ENCODE measurements at regions not wholly inside any gene's neighbourhood (a gene's known extent, or its start where the extent isn't known, plus 50 kb on each side); places are given as distances from the start of the nearest gene placed in this dataset.

DNA sequence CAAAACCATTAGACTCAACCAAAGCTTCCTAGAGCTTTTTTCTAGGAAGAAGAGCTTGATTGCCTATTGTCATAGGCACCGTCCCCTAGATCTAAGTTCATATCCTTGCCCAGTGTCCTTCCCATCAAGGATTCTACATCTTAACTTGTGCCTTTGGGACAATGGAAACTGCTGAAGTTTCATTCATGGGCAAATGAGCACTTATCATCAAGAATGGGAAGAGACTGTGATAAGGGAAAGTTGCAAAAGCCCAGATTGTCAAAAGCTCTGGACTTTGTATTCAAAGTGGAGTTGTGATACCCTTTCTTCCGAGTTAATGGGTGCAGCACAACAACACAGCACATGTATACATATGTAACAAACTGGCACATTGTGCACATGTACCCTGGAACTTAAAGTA lies 503.0 kb upstream of the KLHL29 start:
- no peaks in the 10 kb centered on the region for H3K4me1 ChIP-seq
- intact Hi-C loops (cut with DNase I; ENCODE audit: low total_unique reads) = no loop called here
- TF ChIP-seq, protein P1, sequence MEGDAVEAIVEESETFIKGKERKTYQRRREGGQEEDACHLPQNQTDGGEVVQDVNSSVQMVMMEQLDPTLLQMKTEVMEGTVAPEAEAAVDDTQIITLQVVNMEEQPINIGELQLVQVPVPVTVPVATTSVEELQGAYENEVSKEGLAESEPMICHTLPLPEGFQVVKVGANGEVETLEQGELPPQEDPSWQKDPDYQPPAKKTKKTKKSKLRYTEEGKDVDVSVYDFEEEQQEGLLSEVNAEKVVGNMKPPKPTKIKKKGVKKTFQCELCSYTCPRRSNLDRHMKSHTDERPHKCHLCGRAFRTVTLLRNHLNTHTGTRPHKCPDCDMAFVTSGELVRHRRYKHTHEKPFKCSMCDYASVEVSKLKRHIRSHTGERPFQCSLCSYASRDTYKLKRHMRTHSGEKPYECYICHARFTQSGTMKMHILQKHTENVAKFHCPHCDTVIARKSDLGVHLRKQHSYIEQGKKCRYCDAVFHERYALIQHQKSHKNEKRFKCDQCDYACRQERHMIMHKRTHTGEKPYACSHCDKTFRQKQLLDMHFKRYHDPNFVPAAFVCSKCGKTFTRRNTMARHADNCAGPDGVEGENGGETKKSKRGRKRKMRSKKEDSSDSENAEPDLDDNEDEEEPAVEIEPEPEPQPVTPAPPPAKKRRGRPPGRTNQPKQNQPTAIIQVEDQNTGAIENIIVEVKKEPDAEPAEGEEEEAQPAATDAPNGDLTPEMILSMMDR (IDR thresholded peaks at IDR 0.05) = no peak
- no peaks in the 10 kb centered on the region for H3K36me3 ChIP-seq
- no peaks in the 10 kb centered on the region for H3K27me3 ChIP-seq
- DNase-seq = no peak
- no peak overlapping the region for H3K27ac ChIP-seq
- H3K4me3 ChIP-seq = no peak overlapping the region
- no peaks in the 10 kb centered on the region for H3K9me3 ChIP-seq

DNA sequence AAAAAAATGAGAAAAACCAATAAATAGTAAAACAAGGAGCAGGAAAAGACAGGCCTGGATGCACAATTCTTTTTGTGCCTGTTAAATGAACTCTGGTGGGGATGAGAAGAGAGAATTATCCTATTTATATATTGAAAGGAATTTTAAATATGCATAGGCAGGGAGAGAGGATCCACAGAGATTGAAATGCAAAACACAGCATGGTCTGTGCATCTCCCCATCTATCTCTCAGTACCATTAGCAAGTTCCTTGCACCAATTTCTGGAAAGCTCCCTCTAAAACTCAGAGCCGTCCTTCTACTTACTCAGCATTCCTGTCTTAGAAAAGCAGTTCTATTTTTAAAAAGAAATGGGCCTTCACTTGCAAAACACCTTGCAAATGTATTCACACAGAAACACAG lies 502.3 kb upstream of the KLHL29 start:
- H3K4me1 ChIP-seq = no peaks in the 10 kb centered on the region
- H3K4me3 ChIP-seq = no peak overlapping the region
- H3K27ac ChIP-seq = no peak overlapping the region
- no peak for DNase-seq
- H3K36me3 ChIP-seq = no peaks in the 10 kb centered on the region
- no peaks in the 10 kb centered on the region for H3K9me3 ChIP-seq
- intact Hi-C loops (cut with DNase I; ENCODE audit: low total_unique reads) = no loop called here
- no peaks in the 10 kb centered on the region for H3K27me3 ChIP-seq
- TF ChIP-seq, protein P1 (IDR thresholded peaks at IDR 0.05) = no peak

DNA sequence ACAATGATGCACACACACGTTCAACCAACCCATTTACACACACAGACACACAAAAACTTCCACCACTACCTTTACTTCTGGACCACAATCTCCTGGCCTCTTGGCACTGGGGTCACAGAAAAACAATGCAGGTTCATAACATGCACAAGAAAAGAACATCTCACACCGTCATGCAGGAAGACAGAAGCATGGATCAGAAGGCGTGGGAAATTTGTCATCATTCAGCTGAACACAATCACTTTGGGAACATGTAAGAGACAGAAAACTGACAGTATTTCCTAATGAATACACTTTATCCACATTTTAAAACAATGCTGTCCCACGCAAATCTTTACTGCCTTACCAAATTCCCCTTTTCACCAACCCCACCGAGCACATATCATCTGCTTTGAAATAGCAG lies 501.9 kb upstream of the KLHL29 start:
- no peak for DNase-seq
- Histone ChIP-seq H3K27me3 (no peaks in the 10 kb centered on the region), H3K4me1 (no peaks in the 10 kb centered on the region), H3K9me3 (no peaks in the 10 kb centered on the region), H3K27ac (no peak overlapping the region), H3K4me3 (no peak overlapping the region), H3K36me3 (no peaks in the 10 kb centered on the region)
- intact Hi-C loops (cut with DNase I; ENCODE audit: low total_unique reads) = no loop called here
- TF ChIP-seq, protein P1 (IDR thresholded peaks at IDR 0.05) = no peak

DNA sequence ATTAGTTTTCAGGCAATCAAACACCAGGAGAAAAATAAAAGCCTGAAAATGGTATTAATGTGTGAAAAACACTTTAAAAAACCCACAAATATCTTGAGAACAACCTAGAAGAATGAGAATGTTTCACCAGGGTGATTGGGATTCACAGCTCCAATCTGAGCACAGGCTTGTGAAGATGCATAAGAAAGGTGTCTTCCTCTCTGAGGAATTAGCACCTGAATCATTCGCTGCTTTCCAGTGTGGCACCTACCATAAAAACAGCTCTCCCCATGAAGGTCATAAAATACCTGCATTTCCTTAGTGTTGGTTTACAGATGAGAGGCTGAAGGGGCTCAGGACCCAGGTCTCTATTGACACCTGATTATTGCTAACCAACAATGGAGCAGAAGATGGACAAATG lies 499.7 kb upstream of the KLHL29 start:
- Histone ChIP-seq H3K4me1 (no peaks in the 10 kb centered on the region), H3K4me3 (no peak overlapping the region), H3K36me3 (no peaks in the 10 kb centered on the region), H3K27ac (no peak overlapping the region), H3K9me3 (no peaks in the 10 kb centered on the region), H3K27me3 (no peaks in the 10 kb centered on the region)
- no peak for DNase-seq
- TF ChIP-seq, protein P1 (IDR thresholded peaks at IDR 0.05) = no peak
- intact Hi-C loops (cut with DNase I; ENCODE audit: low total_unique reads) = no loop called here

DNA sequence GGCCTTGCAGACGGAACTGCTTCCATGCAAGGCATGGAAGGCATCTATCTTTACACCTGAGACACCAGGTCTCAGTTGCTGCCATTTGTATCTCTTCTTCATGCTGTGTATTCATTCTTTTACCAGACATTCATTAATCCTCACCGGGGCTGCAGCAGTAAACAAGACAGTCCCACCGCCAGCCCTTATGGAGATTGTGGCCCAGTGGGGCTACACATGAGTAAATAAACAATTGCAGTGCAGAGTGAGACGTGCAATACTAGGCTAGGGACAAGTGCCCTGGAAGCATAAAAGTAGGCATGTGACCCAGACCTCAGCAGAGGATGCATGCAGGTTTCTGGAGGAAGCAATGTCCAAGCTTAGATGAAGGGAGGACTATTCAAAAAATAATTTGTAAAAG lies 497.6 kb upstream of the KLHL29 start:
- TF ChIP-seq, protein P1 (IDR thresholded peaks at IDR 0.05) = no peak
- Histone ChIP-seq H3K9me3 (no peaks in the 10 kb centered on the region), H3K4me3 (no peak overlapping the region), H3K36me3 (no peaks in the 10 kb centered on the region), H3K4me1 (no peaks in the 10 kb centered on the region), H3K27me3 (no peaks in the 10 kb centered on the region), H3K27ac (no peak overlapping the region)
- no peak for DNase-seq
- intact Hi-C loops (cut with DNase I; ENCODE audit: low total_unique reads) = no loop called here

DNA sequence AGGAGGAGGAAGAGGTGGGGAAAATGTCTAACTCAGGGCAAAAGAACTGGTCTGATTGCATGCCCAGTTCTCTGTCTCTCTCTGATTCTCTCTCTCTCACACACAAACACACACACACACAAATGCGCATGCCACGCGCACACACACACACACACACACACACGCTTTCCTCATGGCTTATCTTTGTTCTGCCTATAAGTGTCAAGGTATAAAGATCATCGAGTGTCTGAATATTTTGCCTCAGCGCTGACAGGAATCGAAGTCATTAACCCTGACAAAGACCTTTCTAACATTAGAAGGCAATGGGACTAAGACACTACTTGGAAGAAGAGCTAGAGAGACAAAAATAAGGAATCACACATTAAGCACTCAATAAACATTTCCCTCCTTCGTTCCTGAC lies 497.1 kb upstream of the KLHL29 start:
- TF ChIP-seq, protein P1 (IDR thresholded peaks at IDR 0.05) = no peak
- H3K36me3 ChIP-seq = no peaks in the 10 kb centered on the region
- no peak for DNase-seq

More for the DNA sequence above, 497.1 kb upstream of the KLHL29 start:
- Histone ChIP-seq H3K9me3 (no peaks in the 10 kb centered on the region), H3K27ac (no peak overlapping the region), H3K4me1 (no peaks in the 10 kb centered on the region), H3K27me3 (no peaks in the 10 kb centered on the region), H3K4me3 (no peak overlapping the region)
- intact Hi-C loops (cut with DNase I; ENCODE audit: low total_unique reads) = no loop called here
